ENCODE measurements at regions not wholly inside any gene's neighbourhood (a gene's known extent, or its start where the extent isn't known, plus 50 kb on each side); places are given as distances from the start of the nearest gene placed in this dataset.

- Mint-ChIP-seq H3K4me1 (no peaks in the 10 kb centered on the region), H3K9me3 (ENCODE audit: low read depth) (no peaks in the 10 kb centered on the region), H3K36me3 (no peaks in the 10 kb centered on the region), H3K27me3 (no peaks in the 10 kb centered on the region), H3K4me3 (no peak overlapping the region), H3K27ac (no peak overlapping the region)
- DNase-seq: no peak
- no peak for ATAC-seq
- CTCF ChIA-PET: no interaction called here
These were observed 438.5 kb downstream of the DYNC2H1 start for GRCh38 chr11:103547691-103548090.

GRCh38 chr11:103548838-103549237 lies 439.6 kb downstream of the DYNC2H1 start:
- ATAC-seq (no peak), DNase-seq (no peak)
- CTCF ChIA-PET: no interaction called here
- H3K27me3 Mint-ChIP-seq: no peaks in the 10 kb centered on the region
- no peak overlapping the region for H3K4me3 Mint-ChIP-seq
- no peaks in the 10 kb centered on the region for H3K4me1 Mint-ChIP-seq
- H3K9me3 Mint-ChIP-seq (ENCODE audit: low read depth): no peaks in the 10 kb centered on the region
- no peak overlapping the region for H3K27ac Mint-ChIP-seq
- no peaks in the 10 kb centered on the region for H3K36me3 Mint-ChIP-seq

GRCh38 chr11:103550811-103551210 lies 441.6 kb downstream of the DYNC2H1 start:
- CTCF ChIA-PET: interaction anchor here (0.9 kb wide), 1 partner anchor 50 kb away, joined by 3 read pairs; no protein-coding TSS in a partner anchor

GRCh38 chr11:103552086-103552485 lies 442.9 kb downstream of the DYNC2H1 start:
- Mint-ChIP-seq H3K27ac (no peak overlapping the region), H3K36me3 (no peaks in the 10 kb centered on the region), H3K4me3 (no peak overlapping the region), H3K27me3 (no peaks in the 10 kb centered on the region), H3K4me1 (no peaks in the 10 kb centered on the region), H3K9me3 (ENCODE audit: low read depth) (no peaks in the 10 kb centered on the region)
- DNase-seq: no peak
- CTCF ChIA-PET: no interaction called here
- ATAC-seq: no peak

More at GRCh38 chr11:103550811-103551210, 441.6 kb downstream of the DYNC2H1 start:
- no peaks in the 10 kb centered on the region for H3K4me1 Mint-ChIP-seq
- no peaks in the 10 kb centered on the region for H3K27me3 Mint-ChIP-seq
- DNase-seq: no peak
- H3K9me3 Mint-ChIP-seq (ENCODE audit: low read depth): no peaks in the 10 kb centered on the region
- H3K36me3 Mint-ChIP-seq: no peaks in the 10 kb centered on the region
- no peak for ATAC-seq
- no peak overlapping the region for H3K4me3 Mint-ChIP-seq
- H3K27ac Mint-ChIP-seq: no peak overlapping the region

- Mint-ChIP-seq H3K36me3 (no peaks in the 10 kb centered on the region), H3K4me1 (no peaks in the 10 kb centered on the region), H3K27ac (no peak overlapping the region), H3K9me3 (ENCODE audit: low read depth) (no peaks in the 10 kb centered on the region), H3K27me3 (peaks cover 3% of the 10 kb centered on the region), H3K4me3 (no peak overlapping the region)
- no peak for ATAC-seq
- CTCF ChIA-PET: no interaction called here
- DNase-seq: no peak
These were observed 446.9 kb downstream of the DYNC2H1 start for GRCh38 chr11:103556171-103556570.

GRCh38 chr11:103566116-103566515 lies 456.9 kb downstream of the DYNC2H1 start:
- no peak overlapping the region for H3K4me3 Mint-ChIP-seq
- ATAC-seq: no peak

GRCh38 chr11:103581760-103582159 lies 454.7 kb upstream of the DDI1 start:
- Mint-ChIP-seq H3K4me1 (no peaks in the 10 kb centered on the region), H3K9me3 (ENCODE audit: low read depth) (no peaks in the 10 kb centered on the region), H3K27me3 (no peaks in the 10 kb centered on the region), H3K4me3 (no peak overlapping the region), H3K27ac (no peak overlapping the region), H3K36me3 (no peaks in the 10 kb centered on the region)
- CTCF ChIA-PET: no interaction called here
- DNase-seq (no peak), ATAC-seq (no peak)

More at GRCh38 chr11:103566116-103566515, 456.9 kb downstream of the DYNC2H1 start:
- Mint-ChIP-seq H3K36me3 (no peaks in the 10 kb centered on the region), H3K4me1 (no peaks in the 10 kb centered on the region), H3K9me3 (ENCODE audit: low read depth) (no peaks in the 10 kb centered on the region), H3K27me3 (no peaks in the 10 kb centered on the region), H3K27ac (no peak overlapping the region)
- no peak for DNase-seq
- CTCF ChIA-PET: no interaction called here

GRCh38 chr11:103582351-103582909 lies 454.0 kb upstream of the DDI1 start:
- no peaks in the 10 kb centered on the region for H3K9me3 Mint-ChIP-seq (ENCODE audit: low read depth)
- CTCF ChIA-PET: no interaction called here
- no peaks in the 10 kb centered on the region for H3K27me3 Mint-ChIP-seq
- H3K4me1 Mint-ChIP-seq: no peaks in the 10 kb centered on the region
- ATAC-seq (no peak), DNase-seq (no peak)
- no peak overlapping the region for H3K4me3 Mint-ChIP-seq
- H3K27ac Mint-ChIP-seq: no peak overlapping the region
- no peaks in the 10 kb centered on the region for H3K36me3 Mint-ChIP-seq

- Mint-ChIP-seq H3K27ac (no peak overlapping the region), H3K4me3 (no peak overlapping the region), H3K4me1 (no peaks in the 10 kb centered on the region), H3K36me3 (no peaks in the 10 kb centered on the region), H3K9me3 (ENCODE audit: low read depth) (no peaks in the 10 kb centered on the region), H3K27me3 (no peaks in the 10 kb centered on the region)
- ATAC-seq: no peak
- CTCF ChIA-PET: interaction anchor here (0.6 kb wide), 1 partner anchor 133 kb away, joined by 4 read pairs; no protein-coding TSS in a partner anchor
- DNase-seq: no peak
These were observed 452.4 kb upstream of the DDI1 start for GRCh38 chr11:103584021-103584420.

- no peaks in the 10 kb centered on the region for H3K36me3 Mint-ChIP-seq
- H3K9me3 Mint-ChIP-seq (ENCODE audit: low read depth): no peaks in the 10 kb centered on the region
- H3K27ac Mint-ChIP-seq: no peak overlapping the region
- no peak for ATAC-seq
- H3K4me1 Mint-ChIP-seq: no peaks in the 10 kb centered on the region
- no peaks in the 10 kb centered on the region for H3K27me3 Mint-ChIP-seq
- CTCF ChIA-PET: no interaction called here
- no peak overlapping the region for H3K4me3 Mint-ChIP-seq
- DNase-seq: no peak
These were observed 451.7 kb upstream of the DDI1 start for GRCh38 chr11:103584720-103585119.

- no peaks in the 10 kb centered on the region for H3K36me3 Mint-ChIP-seq
- H3K4me1 Mint-ChIP-seq: no peaks in the 10 kb centered on the region
- H3K27me3 Mint-ChIP-seq: no peaks in the 10 kb centered on the region
- CTCF ChIA-PET: no interaction called here
- no peak overlapping the region for H3K4me3 Mint-ChIP-seq
- no peak overlapping the region for H3K27ac Mint-ChIP-seq
- ATAC-seq (no peak), DNase-seq (no peak)
- no peaks in the 10 kb centered on the region for H3K9me3 Mint-ChIP-seq (ENCODE audit: low read depth)
These were observed 451.0 kb upstream of the DDI1 start for GRCh38 chr11:103585401-103585800.

GRCh38 chr11:103585911-103586310 lies 450.5 kb upstream of the DDI1 start:
- Mint-ChIP-seq H3K9me3 (ENCODE audit: low read depth) (no peaks in the 10 kb centered on the region), H3K36me3 (no peaks in the 10 kb centered on the region), H3K27ac (no peak overlapping the region), H3K4me3 (no peak overlapping the region), H3K4me1 (no peaks in the 10 kb centered on the region), H3K27me3 (no peaks in the 10 kb centered on the region)
- ATAC-seq (no peak), DNase-seq (no peak)
- CTCF ChIA-PET: no interaction called here

GRCh38 chr11:103586756-103587155 lies 449.7 kb upstream of the DDI1 start:
- CTCF ChIA-PET: no interaction called here
- no peak overlapping the region for H3K27ac Mint-ChIP-seq
- ATAC-seq: no peak
- no peak for DNase-seq
- H3K9me3 Mint-ChIP-seq (ENCODE audit: low read depth): no peaks in the 10 kb centered on the region
- H3K4me3 Mint-ChIP-seq: no peak overlapping the region
- H3K36me3 Mint-ChIP-seq: no peaks in the 10 kb centered on the region
- no peaks in the 10 kb centered on the region for H3K4me1 Mint-ChIP-seq
- H3K27me3 Mint-ChIP-seq: no peaks in the 10 kb centered on the region

GRCh38 chr11:103587901-103588788 lies 448.3 kb upstream of the DDI1 start:
- ATAC-seq: no peak
- Mint-ChIP-seq H3K4me3 (no peak overlapping the region), H3K9me3 (ENCODE audit: low read depth) (no peaks in the 10 kb centered on the region), H3K36me3 (no peaks in the 10 kb centered on the region), H3K27me3 (no peaks in the 10 kb centered on the region), H3K4me1 (no peaks in the 10 kb centered on the region), H3K27ac (no peak overlapping the region)
- CTCF ChIA-PET: no interaction called here
- no peak for DNase-seq
